ENCODE measurements at regions not wholly inside any gene's neighbourhood (a gene's known extent, or its start where the extent isn't known, plus 50 kb on each side); places are given as distances from the start of the nearest gene placed in this dataset.

GRCh38 chr7:85673876-85674275 is 487.0 kb upstream of the SEMA3D start:
- DNase-seq (ENCODE audit: low read depth in 1 of 2, low spot score in 1 of 2), result no peak
- TF ChIP-seq REST (IDR thresholded peaks at IDR 0.05; ENCODE audit: insufficient replicate concordance, low read depth), result no peak
- TF ChIP-seq POLR2AphosphoS5 (IDR thresholded peaks at IDR 0.05; ENCODE audit: low read depth), result no peak
- TF ChIP-seq CTCF (IDR thresholded peaks at IDR 0.05; ENCODE audit: insufficient read depth, low read length), result no peak
- TF ChIP-seq GABPA (IDR thresholded peaks at IDR 0.05; ENCODE audit: low read depth), result no peak
- no peak for TF ChIP-seq SPI1 (IDR thresholded peaks at IDR 0.05; ENCODE audit: borderline replicate concordance, low read depth)
- no peak overlapping the region for H3K27ac ChIP-seq (replicated peaks)
- H3K27me3 ChIP-seq (ENCODE audit: insufficient read depth, poor library complexity, severe bottlenecking), result no peaks in the 10 kb centered on the region
- H3K4me3 ChIP-seq (replicated peaks; ENCODE audit: insufficient read depth, low read length), result no peak overlapping the region

DNA sequence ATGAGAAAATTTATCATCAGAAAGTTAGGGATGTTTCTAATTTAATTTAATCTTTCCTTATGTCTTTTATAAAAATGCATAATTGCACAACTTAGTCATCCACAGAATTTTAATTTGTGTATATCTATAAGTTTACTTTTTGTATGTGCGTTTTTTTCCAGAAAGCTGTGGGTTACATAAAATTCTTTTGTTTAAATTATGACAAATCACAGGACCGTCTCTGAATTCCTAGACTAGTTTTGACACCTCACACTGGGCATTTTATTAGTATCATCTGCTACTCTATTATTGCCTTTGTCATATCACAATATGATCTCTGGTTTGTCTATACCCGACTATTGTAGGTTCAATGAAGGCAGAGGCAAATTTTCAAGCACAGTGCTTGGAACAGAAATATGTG is 482.4 kb upstream of the SEMA3D start:
- H3K27ac ChIP-seq (replicated peaks), result no peak overlapping the region
- no peak for DNase-seq (ENCODE audit: low read depth in 1 of 2, low spot score in 1 of 2)
- no peak for TF ChIP-seq POLR2AphosphoS5 (IDR thresholded peaks at IDR 0.05; ENCODE audit: low read depth)
- TF ChIP-seq REST (IDR thresholded peaks at IDR 0.05; ENCODE audit: insufficient replicate concordance, low read depth), result no peak
- no peak for TF ChIP-seq CTCF (IDR thresholded peaks at IDR 0.05; ENCODE audit: insufficient read depth, low read length)
- TF ChIP-seq SPI1 (IDR thresholded peaks at IDR 0.05; ENCODE audit: borderline replicate concordance, low read depth), result no peak
- no peak for TF ChIP-seq GABPA (IDR thresholded peaks at IDR 0.05; ENCODE audit: low read depth)
- H3K4me3 ChIP-seq (replicated peaks; ENCODE audit: insufficient read depth, low read length), result no peak overlapping the region
- H3K27me3 ChIP-seq (ENCODE audit: insufficient read depth, poor library complexity, severe bottlenecking), result no peaks in the 10 kb centered on the region

- no peaks in the 10 kb centered on the region for H3K27me3 ChIP-seq (ENCODE audit: insufficient read depth, poor library complexity, severe bottlenecking)
- no peak for DNase-seq (ENCODE audit: low read depth in 1 of 2, low spot score in 1 of 2)
- no peak overlapping the region for H3K27ac ChIP-seq (replicated peaks)
- no peak overlapping the region for H3K4me3 ChIP-seq (replicated peaks; ENCODE audit: insufficient read depth, low read length)
- TF ChIP-seq GABPA (IDR thresholded peaks at IDR 0.05; ENCODE audit: low read depth) (no peak), SPI1 (IDR thresholded peaks at IDR 0.05; ENCODE audit: borderline replicate concordance, low read depth) (no peak), CTCF (IDR thresholded peaks at IDR 0.05; ENCODE audit: insufficient read depth, low read length) (no peak), POLR2AphosphoS5 (IDR thresholded peaks at IDR 0.05; ENCODE audit: low read depth) (no peak), REST (IDR thresholded peaks at IDR 0.05; ENCODE audit: insufficient replicate concordance, low read depth) (no peak)
Measured at GRCh38 chr7:85664341-85664740, 477.5 kb upstream of the SEMA3D start.

Data from HL-60 (cell line).